ENCODE measurements at regions not wholly inside any gene's neighbourhood (a gene's known extent, or its start where the extent isn't known, plus 50 kb on each side); places are given as distances from the start of the nearest gene placed in this dataset.

DNA sequence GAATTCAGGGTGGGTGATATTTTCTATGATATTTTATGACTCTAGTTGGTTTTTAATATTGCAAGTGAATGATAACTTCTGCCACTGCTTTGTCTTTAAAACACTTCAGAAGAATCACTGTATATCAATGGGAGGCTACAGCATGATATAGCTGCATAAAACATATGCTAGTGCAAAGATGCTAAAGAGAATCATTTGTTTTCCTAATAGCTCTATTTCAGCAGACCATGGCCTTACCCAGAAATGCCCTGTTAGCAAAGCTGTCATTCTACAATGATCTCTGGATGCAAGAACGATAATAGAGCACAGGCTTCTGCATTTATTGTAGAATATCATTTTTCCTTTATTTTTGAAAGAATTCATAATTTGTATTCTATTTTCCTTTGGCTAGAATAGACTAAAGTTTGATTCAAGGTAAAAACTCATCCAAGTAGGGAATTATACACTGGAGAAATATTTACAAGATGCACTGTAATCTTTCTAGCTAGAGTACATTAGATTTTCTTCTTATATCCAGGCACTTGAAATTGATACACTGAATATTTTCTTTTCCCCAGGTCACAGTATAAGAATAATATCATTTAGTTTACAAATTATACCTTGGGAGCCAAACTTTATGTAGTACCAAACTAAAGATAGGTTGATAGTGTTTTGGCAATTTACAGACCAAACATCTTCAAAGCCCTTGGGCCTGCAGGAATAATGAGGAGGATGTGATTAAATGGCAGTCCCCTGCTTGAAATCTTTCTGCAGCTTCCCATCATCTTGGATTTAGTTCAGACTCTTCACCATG lies 252.6 kb upstream of the LINC00305 start:
- TF ChIP-seq HCFC1 (IDR thresholded peaks at IDR 0.05; ENCODE audit: low read depth, low read length): no peak
- TF ChIP-seq ARNT (IDR thresholded peaks at IDR 0.05): no peak
- no peak for TF ChIP-seq MLX (CRISPR knock-in tag; IDR thresholded peaks at IDR 0.05)
- no peak for TF ChIP-seq MAZ (IDR thresholded peaks at IDR 0.05; ENCODE audit: borderline replicate concordance, low read depth, low read length)
- TF ChIP-seq MAZ (CRISPR knock-in tag; IDR thresholded peaks at IDR 0.05; ENCODE audit: low read depth): no peak
- no peak for TF ChIP-seq ZNF143 (CRISPR knock-in tag; IDR thresholded peaks at IDR 0.05)
- no peak for TF ChIP-seq SRF (IDR thresholded peaks at IDR 0.05; ENCODE audit: low read depth, low read length)
- TF ChIP-seq, protein P1, sequence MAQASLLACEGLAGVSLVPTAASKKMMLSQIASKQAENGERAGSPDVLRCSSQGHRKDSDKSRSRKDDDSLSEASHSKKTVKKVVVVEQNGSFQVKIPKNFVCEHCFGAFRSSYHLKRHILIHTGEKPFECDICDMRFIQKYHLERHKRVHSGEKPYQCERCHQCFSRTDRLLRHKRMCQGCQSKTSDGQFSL (CRISPR knock-in tag; IDR thresholded peaks at IDR 0.05): no peak
- TF ChIP-seq, protein P2, sequence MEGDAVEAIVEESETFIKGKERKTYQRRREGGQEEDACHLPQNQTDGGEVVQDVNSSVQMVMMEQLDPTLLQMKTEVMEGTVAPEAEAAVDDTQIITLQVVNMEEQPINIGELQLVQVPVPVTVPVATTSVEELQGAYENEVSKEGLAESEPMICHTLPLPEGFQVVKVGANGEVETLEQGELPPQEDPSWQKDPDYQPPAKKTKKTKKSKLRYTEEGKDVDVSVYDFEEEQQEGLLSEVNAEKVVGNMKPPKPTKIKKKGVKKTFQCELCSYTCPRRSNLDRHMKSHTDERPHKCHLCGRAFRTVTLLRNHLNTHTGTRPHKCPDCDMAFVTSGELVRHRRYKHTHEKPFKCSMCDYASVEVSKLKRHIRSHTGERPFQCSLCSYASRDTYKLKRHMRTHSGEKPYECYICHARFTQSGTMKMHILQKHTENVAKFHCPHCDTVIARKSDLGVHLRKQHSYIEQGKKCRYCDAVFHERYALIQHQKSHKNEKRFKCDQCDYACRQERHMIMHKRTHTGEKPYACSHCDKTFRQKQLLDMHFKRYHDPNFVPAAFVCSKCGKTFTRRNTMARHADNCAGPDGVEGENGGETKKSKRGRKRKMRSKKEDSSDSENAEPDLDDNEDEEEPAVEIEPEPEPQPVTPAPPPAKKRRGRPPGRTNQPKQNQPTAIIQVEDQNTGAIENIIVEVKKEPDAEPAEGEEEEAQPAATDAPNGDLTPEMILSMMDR (CRISPR knock-in tag; IDR thresholded peaks at IDR 0.05): no peak
- TF ChIP-seq EZH2 (conservative IDR thresholded peaks at IDR 0.05; ENCODE audit: low read depth, low read length): no peak
- TF ChIP-seq FOSL2 (CRISPR knock-in tag; IDR thresholded peaks at IDR 0.05): no peak
- TF ChIP-seq TAF1 (CRISPR knock-in tag; IDR thresholded peaks at IDR 0.05): no peak
